Fibroblast of lung (primary cell): ENCODE measurements at regions not wholly inside any gene's neighbourhood (a gene's known extent, or its start where the extent isn't known, plus 50 kb on each side); places are given as distances from the start of the nearest gene placed in this dataset.

Experiments used
- DNase-seq, 2 donors: peaks; one replicate each; pipeline versions ENCODE4 v3.0.0 to v3.0.0-alpha.2; 2010; ENCODE audit warnings: low read depth in 2 of 2
- H2AFZ ChIP-seq: 2 replicates; pipeline ENCODE4 v1.5.1; 2012; ENCODE audit warnings: low read length, control low read depth, inconsistent platforms
- H3K27ac ChIP-seq: 2 replicates; pipeline ENCODE4 v1.5.1; 2011; ENCODE audit warnings: low read length, control low read depth; ENCODE audit not compliant: insufficient read depth
- H3K27me3 ChIP-seq: 2 replicates; pipeline ENCODE4 v1.5.1; 2011; ENCODE audit warnings: mild to moderate bottlenecking, low read length; ENCODE audit not compliant: control insufficient read depth, insufficient read depth
- H3K36me3 ChIP-seq: 2 replicates; pipeline ENCODE4 v1.5.1; 2011; ENCODE audit warnings: low read length; ENCODE audit not compliant: control insufficient read depth, insufficient read depth
- H3K4me1 ChIP-seq: 2 replicates; pipeline ENCODE4 v1.5.1; 2011; ENCODE audit warnings: low read length; ENCODE audit not compliant: control insufficient read depth, insufficient read depth; ENCODE audit errors: extremely low read depth
- H3K4me2 ChIP-seq: 2 replicates; pipeline ENCODE4 v1.5.1; 2011; ENCODE audit warnings: low read length, control low read depth; ENCODE audit not compliant: insufficient read depth; ENCODE audit errors: extremely low read depth
- H3K4me3 ChIP-seq, 4 experiments: fragments of 200-600 bp in 1 of 4; sonication (generic) in 1 of 4; replicated peaks in 1 of 4; 2 replicates each; pipeline ENCODE4 v1.5.1; 2011 to 2016; ENCODE audit warnings: low read length in 4 of 4, low read depth in 3 of 4, mild to moderate bottlenecking in 3 of 4, control low read depth in 2 of 4, inconsistent platforms in 1 of 4, mixed read lengths in 1 of 4; ENCODE audit not compliant: insufficient read depth in 1 of 4; ENCODE audit errors: control extremely low read depth in 1 of 4
- H3K79me2 ChIP-seq: 2 replicates; pipeline ENCODE4 v1.5.1; 2012; ENCODE audit warnings: mild to moderate bottlenecking, low read length, inconsistent platforms; ENCODE audit not compliant: control insufficient read depth, insufficient read depth
- H3K9ac ChIP-seq: 2 replicates; pipeline ENCODE4 v1.5.1; 2011; ENCODE audit warnings: mild to moderate bottlenecking, low read length, control low read depth; ENCODE audit not compliant: insufficient read depth
- H3K9me3 ChIP-seq: 2 replicates; pipeline ENCODE4 v1.5.1; 2012; ENCODE audit warnings: low read depth, low read length; ENCODE audit not compliant: control insufficient read depth, insufficient read depth
- H4K20me1 ChIP-seq: 2 replicates; pipeline ENCODE4 v1.5.1; 2011; ENCODE audit warnings: low read length; ENCODE audit not compliant: control insufficient read depth, insufficient read depth; ENCODE audit errors: extremely low read depth
- EZH2 ChIP-seq: IDR thresholded peaks from 2 replicates; pipeline ENCODE4 v1.5.1; 2012; ENCODE audit warnings: low read length, control low read depth, mild to moderate bottlenecking; ENCODE audit errors: missing control alignments
- TF ChIP-seq, protein P1 (sequence below), 2 donors: IDR thresholded peaks in 1 of 2; conservative IDR thresholded peaks in 1 of 2; 1 replicate in 1 of 2; 2 replicates in 1 of 2; pipeline ENCODE4 v1.5.1; 2011 to 2012; ENCODE audit warnings: low read length in 2 of 2, control low read depth in 1 of 2, inconsistent platforms in 1 of 2, low read depth in 1 of 2, mild to moderate bottlenecking in 1 of 2

DNA sequence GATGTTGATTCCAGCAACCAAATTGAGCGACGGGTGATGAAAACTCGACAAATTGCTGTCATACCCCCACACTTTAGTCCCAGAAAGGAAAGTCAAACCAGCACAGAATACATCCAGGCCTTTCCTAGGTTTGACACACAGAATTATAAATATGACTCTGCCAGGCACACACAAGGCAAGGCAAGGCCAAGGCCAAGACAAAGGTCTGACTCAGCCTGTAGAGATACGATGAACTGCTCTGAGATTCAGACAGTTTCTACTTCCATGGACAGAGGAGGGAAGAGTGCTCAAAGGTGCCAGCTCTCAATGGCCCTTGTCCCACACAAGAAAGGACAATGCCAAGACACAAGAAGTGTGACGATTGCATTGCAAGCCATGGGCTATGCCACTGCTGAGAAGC lies 880.2 kb upstream of the TMEM132C start:
- Histone ChIP-seq H2AFZ (no peak overlapping the region), H3K4me1 (no peaks in the 10 kb centered on the region), H3K9ac (no peak overlapping the region), H3K27ac (no peak overlapping the region), H3K27me3 (no peaks in the 10 kb centered on the region), H3K79me2 (no peaks in the 10 kb centered on the region), H3K4me3 (no peak overlapping the region), H4K20me1 (no peaks in the 10 kb centered on the region), H3K36me3 (no peaks in the 10 kb centered on the region), H3K9me3 (no peaks in the 10 kb centered on the region), H3K4me2 (no peak overlapping the region)
- no peak for TF ChIP-seq EZH2
- TF ChIP-seq, protein P1, sequence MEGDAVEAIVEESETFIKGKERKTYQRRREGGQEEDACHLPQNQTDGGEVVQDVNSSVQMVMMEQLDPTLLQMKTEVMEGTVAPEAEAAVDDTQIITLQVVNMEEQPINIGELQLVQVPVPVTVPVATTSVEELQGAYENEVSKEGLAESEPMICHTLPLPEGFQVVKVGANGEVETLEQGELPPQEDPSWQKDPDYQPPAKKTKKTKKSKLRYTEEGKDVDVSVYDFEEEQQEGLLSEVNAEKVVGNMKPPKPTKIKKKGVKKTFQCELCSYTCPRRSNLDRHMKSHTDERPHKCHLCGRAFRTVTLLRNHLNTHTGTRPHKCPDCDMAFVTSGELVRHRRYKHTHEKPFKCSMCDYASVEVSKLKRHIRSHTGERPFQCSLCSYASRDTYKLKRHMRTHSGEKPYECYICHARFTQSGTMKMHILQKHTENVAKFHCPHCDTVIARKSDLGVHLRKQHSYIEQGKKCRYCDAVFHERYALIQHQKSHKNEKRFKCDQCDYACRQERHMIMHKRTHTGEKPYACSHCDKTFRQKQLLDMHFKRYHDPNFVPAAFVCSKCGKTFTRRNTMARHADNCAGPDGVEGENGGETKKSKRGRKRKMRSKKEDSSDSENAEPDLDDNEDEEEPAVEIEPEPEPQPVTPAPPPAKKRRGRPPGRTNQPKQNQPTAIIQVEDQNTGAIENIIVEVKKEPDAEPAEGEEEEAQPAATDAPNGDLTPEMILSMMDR (conservative IDR thresholded peaks at IDR 0.05 in 1 of 2, IDR thresholded peaks at IDR 0.05 in 1 of 2; ENCODE audit: low read depth in 1 of 2, low read length in 2 of 2): no peak
- DNase-seq: no peak

DNA sequence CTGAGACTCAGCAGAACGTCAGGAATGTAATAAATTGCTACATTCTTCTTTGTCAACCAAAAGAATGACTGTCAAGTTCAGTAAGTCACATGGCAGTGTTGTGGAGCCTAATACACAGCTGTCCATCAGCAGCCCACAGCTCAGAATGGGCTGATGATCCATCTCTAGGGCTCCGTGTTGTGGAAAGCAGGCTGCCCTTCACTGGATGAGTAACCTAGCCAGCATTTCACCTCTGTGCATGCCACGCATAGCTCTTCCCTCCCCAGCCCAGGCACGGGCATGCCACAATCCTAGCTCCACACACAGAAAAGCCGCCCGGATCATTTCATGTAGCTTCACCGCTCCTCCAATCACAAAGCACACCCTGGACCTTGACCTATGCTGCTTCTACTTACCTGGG lies 878.0 kb upstream of the TMEM132C start:
- H4K20me1 ChIP-seq: no peaks in the 10 kb centered on the region
- H3K27ac ChIP-seq: no peak overlapping the region
- H2AFZ ChIP-seq: no peak overlapping the region
- H3K27me3 ChIP-seq: no peaks in the 10 kb centered on the region
- no peak overlapping the region for H3K4me2 ChIP-seq
- no peak for TF ChIP-seq EZH2
- TF ChIP-seq, protein P1 (conservative IDR thresholded peaks at IDR 0.05 in 1 of 2, IDR thresholded peaks at IDR 0.05 in 1 of 2; ENCODE audit: low read depth in 1 of 2, low read length in 2 of 2): no peak
- no peaks in the 10 kb centered on the region for H3K9me3 ChIP-seq
- H3K36me3 ChIP-seq: no peaks in the 10 kb centered on the region
- DNase-seq: peak in 1 of 2 donors; percentile 82
- no peaks in the 10 kb centered on the region for H3K4me1 ChIP-seq
- H3K4me3 ChIP-seq: no peak overlapping the region
- H3K9ac ChIP-seq: no peak overlapping the region
- no peaks in the 10 kb centered on the region for H3K79me2 ChIP-seq

DNA sequence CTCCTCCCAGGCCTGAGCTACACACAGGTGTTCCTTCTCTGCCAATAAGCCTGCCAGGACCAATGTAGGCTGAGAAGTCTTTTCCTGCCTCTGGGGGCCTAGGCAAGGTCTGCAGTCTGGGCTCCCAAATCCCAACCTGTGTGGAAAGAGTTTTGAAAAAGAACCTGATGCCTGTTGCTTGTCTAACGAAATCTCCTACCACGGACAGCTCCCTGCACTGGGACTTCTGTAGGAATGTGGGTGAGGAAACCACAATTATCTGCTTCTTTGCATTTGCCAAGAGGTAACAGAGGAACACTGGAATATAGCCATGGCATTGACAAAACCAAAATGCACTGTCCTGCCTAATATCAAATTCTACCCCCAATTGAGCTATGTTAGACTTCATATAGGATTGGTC lies 877.0 kb upstream of the TMEM132C start:
- Histone ChIP-seq H2AFZ (no peak overlapping the region), H3K27me3 (no peaks in the 10 kb centered on the region), H3K4me3 (no peak overlapping the region), H3K27ac (no peak overlapping the region), H4K20me1 (no peaks in the 10 kb centered on the region), H3K9ac (no peak overlapping the region), H3K79me2 (no peaks in the 10 kb centered on the region), H3K4me2 (no peak overlapping the region), H3K9me3 (no peaks in the 10 kb centered on the region), H3K36me3 (no peaks in the 10 kb centered on the region), H3K4me1 (peaks cover 2% of the 10 kb centered on the region)
- TF ChIP-seq EZH2: no peak
- TF ChIP-seq, protein P1 (conservative IDR thresholded peaks at IDR 0.05 in 1 of 2, IDR thresholded peaks at IDR 0.05 in 1 of 2; ENCODE audit: low read depth in 1 of 2, low read length in 2 of 2): no peak
- DNase-seq: peak; percentile 29 to 90
